Right lobe of liver (tissue), 4 donors: ENCODE measurements at regions not wholly inside any gene's neighbourhood (a gene's known extent, or its start where the extent isn't known, plus 50 kb on each side); places are given as distances from the start of the nearest gene placed in this dataset.

Experiments
- CTCF ChIP-seq, 4 donors: fragments of 200-600 bp in 3 of 4; fragments of 450-650 bp in 1 of 4; IDR thresholded peaks; one replicate each; pipeline versions ENCODE4 v1.5.1 to v1.8.0; 2016 to 2022; ENCODE audit warnings: antibody characterized with exemption in 4 of 4, mild to moderate bottlenecking in 2 of 4
- POLR2A ChIP-seq: fragments of 450-650 bp; IDR thresholded peaks from one replicate; pipeline ENCODE4 v1.6.1; 2017; ENCODE audit warnings: antibody characterized with exemption, mild to moderate bottlenecking
- donor health status: DM: no; HTN: no; CAD: no.
- donor health status: DM: no; HTN: no; CAD: no.
- donor health status: DM: no; HTN: yes; CAD: no.

- peak; percentile 15 to 38 (median 38) for TF ChIP-seq CTCF (IDR thresholded peaks at IDR 0.05)
- TF ChIP-seq POLR2A, result no peak
Measured at GRCh38 chr7:16114633-16115032, 306.7 kb downstream of the CRPPA start.
